DOHH2 (cell line): ENCODE measurements at regions not wholly inside any gene's neighbourhood (a gene's known extent, or its start where the extent isn't known, plus 50 kb on each side); places are given as distances from the start of the nearest gene placed in this dataset.

ENCODE experiments used
- CTCF ChIP-seq: fragments of 200-600 bp; sonication (generic); IDR thresholded peaks from one replicate; pipeline ENCODE4 v1.5.1; 2014; ENCODE audit warnings: antibody characterized with exemption, mild to moderate bottlenecking, low read depth, low read length; ENCODE audit not compliant: poor library complexity, severe bottlenecking
- EZH2phosphoT487 ChIP-seq: fragments of 200-600 bp; sonication (generic); IDR thresholded peaks from 2 replicates; pipeline ENCODE4 v1.6.1; 2017; ENCODE audit warnings: borderline replicate concordance, mild to moderate bottlenecking, antibody characterized with exemption, low read length, moderate library complexity, mixed read lengths

DNA sequence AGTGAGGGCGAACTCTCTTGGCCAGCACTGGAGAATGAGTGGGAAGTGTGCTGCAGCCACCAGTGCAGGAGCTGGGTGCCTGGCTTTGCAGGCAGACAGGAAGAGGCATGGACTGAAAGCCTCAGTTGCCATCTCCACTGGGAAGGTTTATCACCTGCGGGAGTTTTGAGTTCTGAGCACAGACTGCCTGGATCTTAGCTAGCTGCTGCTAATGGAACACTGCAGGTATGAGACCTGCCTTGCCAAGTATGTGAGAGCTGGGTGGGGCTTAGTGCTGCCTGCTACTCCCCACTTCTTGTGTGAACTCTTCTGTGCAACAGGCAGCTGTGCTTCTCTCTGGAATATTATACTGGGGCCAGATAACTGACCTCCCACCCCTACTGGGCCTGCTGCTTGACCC is 424.1 kb downstream of the TLR4 start:
- TF ChIP-seq CTCF: no peak
- TF ChIP-seq EZH2phosphoT487: no peak
